Psoas muscle (tissue), 7 donors: ENCODE measurements at regions not wholly inside any gene's neighbourhood (a gene's known extent, or its start where the extent isn't known, plus 50 kb on each side); places are given as distances from the start of the nearest gene placed in this dataset.
"Not testable (repeated sequence)": the region's sequence is repeated elsewhere in the genome, so short reads cannot be mapped to it uniquely, and the experiment has no call there.

Source experiments
- ATAC-seq, 4 donors: fragments of 200-7000 bp; cut with Tn5 transposase; one replicate each; pipeline ENCODE4 v1.9.1; 2020; ENCODE audit warnings: moderate library complexity in 3 of 4, mild to moderate bottlenecking in 2 of 4
- DNase-seq, 2 donors: peaks; one replicate each; pipeline ENCODE4 v3.0.0-alpha.2; 2020
- H3K27ac ChIP-seq: fragments of 200-600 bp; one replicate; pipeline ENCODE4 v1.8.0; 2022
- H3K27me3 ChIP-seq, 3 donors: fragments of 200-600 bp in 1 of 3; one replicate each; pipeline versions ENCODE4 v1.6.1 to v1.8.0; 2013 to 2022; ENCODE audit warnings: low read length in 2 of 3, mild to moderate bottlenecking in 2 of 3, moderate library complexity in 1 of 3; ENCODE audit not compliant: insufficient read depth in 3 of 3
- H3K36me3 ChIP-seq, 2 donors: fragments of 200-600 bp in 1 of 2; one replicate each; pipeline versions ENCODE4 v1.6.1 to v1.8.0; 2013 to 2022; ENCODE audit warnings: low read depth in 1 of 2, mild to moderate bottlenecking in 1 of 2, moderate library complexity in 1 of 2; ENCODE audit not compliant: insufficient read depth in 1 of 2
- H3K4me1 ChIP-seq: fragments of 200-600 bp; one replicate; pipeline ENCODE4 v1.8.0; 2022
- H3K4me3 ChIP-seq: fragments of 200-600 bp; one replicate; pipeline ENCODE4 v1.8.0; 2022; ENCODE audit warnings: mild to moderate bottlenecking
- H3K9me3 ChIP-seq: fragments of 200-600 bp; one replicate; pipeline ENCODE4 v1.8.0; 2022
- CTCF ChIP-seq: fragments of 200-600 bp; IDR thresholded peaks from one replicate; pipeline ENCODE4 v1.8.0; 2022; ENCODE audit warnings: antibody characterized with exemption
- WGBS, 3 donors: extraction: QIAGEN DNeasy Blood & Tissue Kit; methylation state at CpG; one replicate each; pipeline versions ENCODE4 v1.1.6 to v1.1.7; 2013; 5-methylcytosine and 5-hydroxymethylcytosine counted together
- intact Hi-C, 2 donors: fragments of 100-400 bp; cut with DNase I; formaldehyde crosslinking; loops; one replicate each; pipeline versions ENCODE4 v1.11.0 to v1.14.2; 2022
- donor health status: healthy with polysubstance abuse.
- donor health status: DM: no; HTN: no; CAD: no; lungs with moderate emphysema.
- donor health status: Bipolar disorder and iron deficiency.
- donor health status: healthy.
- donor health status: DM: yes; HTN: yes; CAD: no.
- donor health status: DM: no; HTN: no; CAD: no.
- donor health status: DM: yes; HTN: yes; CAD: no.

- Histone ChIP-seq H3K27me3 (no peaks in the 10 kb centered on the region), H3K27ac (no peak overlapping the region), H3K9me3 (no peaks in the 10 kb centered on the region), H3K4me3 (no peak overlapping the region), H3K36me3 (no peaks in the 10 kb centered on the region), H3K4me1 (no peaks in the 10 kb centered on the region)
- intact Hi-C loops = no loop called here
- ATAC-seq (no peak), DNase-seq (no peak)
- no peak for TF ChIP-seq CTCF
- WGBS, 3 donors = 77 to 96% (median 93%) methylated on average over 2 of the region's 2 CpGs
Observed at GRCh38 chr2:138247302-138247701, 254.3 kb upstream of the SPOPL start.

GRCh38 chr2:138249207-138249606, 252.4 kb upstream of the SPOPL start:
- H3K4me1 ChIP-seq = no peaks in the 10 kb centered on the region
- H3K4me3 ChIP-seq = no peak overlapping the region
- ATAC-seq (no peak), DNase-seq (no peak)
- TF ChIP-seq CTCF = no peak
- intact Hi-C loops = no loop called here
- H3K9me3 ChIP-seq = peaks cover 3% of the 10 kb centered on the region
- no peaks in the 10 kb centered on the region for H3K36me3 ChIP-seq
- H3K27ac ChIP-seq = no peak overlapping the region
- no peaks in the 10 kb centered on the region for H3K27me3 ChIP-seq

GRCh38 chr2:138250843-138251320, 250.7 kb upstream of the SPOPL start:
- H3K9me3 ChIP-seq, H3K36me3 ChIP-seq, H3K27ac ChIP-seq, ATAC-seq, DNase-seq, H3K4me1 ChIP-seq, H3K4me3 ChIP-seq, intact Hi-C loops, H3K27me3 ChIP-seq: not testable (repeated sequence)
- WGBS, 3 donors = 88 to 94% (median 90%) methylated on average over 2 of the region's 4 CpGs

- WGBS, 3 donors = 92 to 98% (median 93%) methylated on average over 1 of the region's 1 CpG
- Histone ChIP-seq H3K9me3 (peaks cover 3% of the 10 kb centered on the region), H3K27me3 (no peaks in the 10 kb centered on the region), H3K27ac (no peak overlapping the region), H3K4me3 (no peak overlapping the region), H3K4me1 (no peaks in the 10 kb centered on the region), H3K36me3 (no peaks in the 10 kb centered on the region)
- DNase-seq (no peak), ATAC-seq (no peak)
- intact Hi-C loops = no loop called here
- TF ChIP-seq CTCF = no peak
Observed at GRCh38 chr2:138252587-138252986, 249.0 kb upstream of the SPOPL start.

GRCh38 chr2:138255670-138256069, 245.9 kb upstream of the SPOPL start:
- DNase-seq (no peak), ATAC-seq (no peak)
- no peaks in the 10 kb centered on the region for H3K36me3 ChIP-seq
- no peak overlapping the region for H3K4me3 ChIP-seq
- no peaks in the 10 kb centered on the region for H3K4me1 ChIP-seq
- H3K27ac ChIP-seq = no peak overlapping the region
- intact Hi-C loops = no loop called here
- TF ChIP-seq CTCF = no peak
- WGBS, 3 donors = 88 to 99% (median 91%) methylated on average over 1 of the region's 1 CpG
- H3K9me3 ChIP-seq = peaks cover 3% of the 10 kb centered on the region
- H3K27me3 ChIP-seq = no peaks in the 10 kb centered on the region
